C4-2B (cell line): ENCODE measurements at regions not wholly inside any gene's neighbourhood (a gene's known extent, or its start where the extent isn't known, plus 50 kb on each side); places are given as distances from the start of the nearest gene placed in this dataset.

Source experiments
- ZFX ChIP-seq: fragments of 450-650 bp; IDR thresholded peaks from 2 replicates; pipeline ENCODE4 v1.6.1; 2017
- TF ChIP-seq, protein P1 (sequence below): fragments of 450-650 bp; conservative IDR thresholded peaks from 2 replicates; pipeline ENCODE4 v1.5.1; 2017; ENCODE audit warnings: mild to moderate bottlenecking

DNA sequence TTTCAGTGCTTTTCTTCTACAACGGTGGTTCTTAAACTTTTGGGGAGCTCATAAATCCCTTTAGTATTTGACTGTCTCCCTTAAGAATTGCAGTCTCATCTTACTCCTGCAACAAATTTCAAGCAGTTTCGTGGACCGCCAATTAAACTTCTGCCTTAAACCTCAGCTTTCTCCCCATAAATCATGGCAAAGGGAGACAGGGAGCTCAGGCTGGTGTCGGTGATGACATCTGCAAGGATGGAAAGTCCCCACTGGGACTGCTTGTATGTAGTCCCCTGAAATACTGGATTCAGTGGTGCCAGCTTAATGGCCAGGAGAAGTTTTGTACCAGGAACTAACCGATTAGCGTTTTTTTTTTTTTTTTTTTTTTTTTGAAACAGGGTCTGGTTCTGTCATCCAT is 148.7 kb upstream of the ITGA6 start:
- TF ChIP-seq, protein P1, sequence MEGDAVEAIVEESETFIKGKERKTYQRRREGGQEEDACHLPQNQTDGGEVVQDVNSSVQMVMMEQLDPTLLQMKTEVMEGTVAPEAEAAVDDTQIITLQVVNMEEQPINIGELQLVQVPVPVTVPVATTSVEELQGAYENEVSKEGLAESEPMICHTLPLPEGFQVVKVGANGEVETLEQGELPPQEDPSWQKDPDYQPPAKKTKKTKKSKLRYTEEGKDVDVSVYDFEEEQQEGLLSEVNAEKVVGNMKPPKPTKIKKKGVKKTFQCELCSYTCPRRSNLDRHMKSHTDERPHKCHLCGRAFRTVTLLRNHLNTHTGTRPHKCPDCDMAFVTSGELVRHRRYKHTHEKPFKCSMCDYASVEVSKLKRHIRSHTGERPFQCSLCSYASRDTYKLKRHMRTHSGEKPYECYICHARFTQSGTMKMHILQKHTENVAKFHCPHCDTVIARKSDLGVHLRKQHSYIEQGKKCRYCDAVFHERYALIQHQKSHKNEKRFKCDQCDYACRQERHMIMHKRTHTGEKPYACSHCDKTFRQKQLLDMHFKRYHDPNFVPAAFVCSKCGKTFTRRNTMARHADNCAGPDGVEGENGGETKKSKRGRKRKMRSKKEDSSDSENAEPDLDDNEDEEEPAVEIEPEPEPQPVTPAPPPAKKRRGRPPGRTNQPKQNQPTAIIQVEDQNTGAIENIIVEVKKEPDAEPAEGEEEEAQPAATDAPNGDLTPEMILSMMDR = no peak
- no peak for TF ChIP-seq ZFX
